Testis (tissue), 2 donors: ENCODE measurements at regions not wholly inside any gene's neighbourhood (a gene's known extent, or its start where the extent isn't known, plus 50 kb on each side); places are given as distances from the start of the nearest gene placed in this dataset.

Experiments used
- POLR2A ChIP-seq: fragments of 450-650 bp; IDR thresholded peaks from one replicate; pipeline ENCODE4 v1.6.1; 2017; ENCODE audit warnings: antibody characterized with exemption, mild to moderate bottlenecking, moderate library complexity
- TF ChIP-seq, protein P1 (sequence below), 3 experiments: fragments of 450-650 bp in 2 of 3; fragments of 200-600 bp in 1 of 3; sonication (generic) in 1 of 3; IDR thresholded peaks; one replicate each; pipeline ENCODE4 v1.5.1; 2016 to 2019; ENCODE audit warnings: antibody characterized with exemption in 3 of 3, mild to moderate bottlenecking in 2 of 3, moderate library complexity in 1 of 3

DNA sequence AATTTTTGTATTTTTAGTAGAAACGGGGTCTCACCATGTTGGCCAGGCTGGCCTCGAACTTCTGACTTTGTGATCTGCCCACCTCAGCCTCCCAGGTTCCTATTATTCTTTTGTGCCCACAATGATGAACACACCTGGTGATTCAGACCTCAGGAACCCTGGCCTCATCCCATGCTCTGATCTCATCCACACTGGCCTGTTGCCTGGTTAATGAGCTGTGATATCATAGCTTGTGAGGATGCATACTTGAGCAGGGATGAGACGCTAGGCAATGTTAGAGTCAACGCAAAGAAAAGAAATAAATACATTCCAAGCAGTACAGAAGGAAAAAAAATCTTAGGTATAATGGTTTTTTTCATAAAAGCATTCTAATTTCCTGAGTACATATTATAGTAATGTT, 82.4 kb upstream of the RNF32 start:
- no peak for TF ChIP-seq POLR2A
- TF ChIP-seq, protein P1, sequence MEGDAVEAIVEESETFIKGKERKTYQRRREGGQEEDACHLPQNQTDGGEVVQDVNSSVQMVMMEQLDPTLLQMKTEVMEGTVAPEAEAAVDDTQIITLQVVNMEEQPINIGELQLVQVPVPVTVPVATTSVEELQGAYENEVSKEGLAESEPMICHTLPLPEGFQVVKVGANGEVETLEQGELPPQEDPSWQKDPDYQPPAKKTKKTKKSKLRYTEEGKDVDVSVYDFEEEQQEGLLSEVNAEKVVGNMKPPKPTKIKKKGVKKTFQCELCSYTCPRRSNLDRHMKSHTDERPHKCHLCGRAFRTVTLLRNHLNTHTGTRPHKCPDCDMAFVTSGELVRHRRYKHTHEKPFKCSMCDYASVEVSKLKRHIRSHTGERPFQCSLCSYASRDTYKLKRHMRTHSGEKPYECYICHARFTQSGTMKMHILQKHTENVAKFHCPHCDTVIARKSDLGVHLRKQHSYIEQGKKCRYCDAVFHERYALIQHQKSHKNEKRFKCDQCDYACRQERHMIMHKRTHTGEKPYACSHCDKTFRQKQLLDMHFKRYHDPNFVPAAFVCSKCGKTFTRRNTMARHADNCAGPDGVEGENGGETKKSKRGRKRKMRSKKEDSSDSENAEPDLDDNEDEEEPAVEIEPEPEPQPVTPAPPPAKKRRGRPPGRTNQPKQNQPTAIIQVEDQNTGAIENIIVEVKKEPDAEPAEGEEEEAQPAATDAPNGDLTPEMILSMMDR (IDR thresholded peaks at IDR 0.05): no peak
